Chondrocyte (in vitro differentiated cells): ENCODE measurements at regions not wholly inside any gene's neighbourhood (a gene's known extent, or its start where the extent isn't known, plus 50 kb on each side); places are given as distances from the start of the nearest gene placed in this dataset.
A peak's percentile ranks its signal among the peaks of the same experiment; 100 is the strongest.

Experiments used
- DNase-seq: peaks from one replicate; pipeline ENCODE4 v3.0.0; 2021; ENCODE audit warnings: mixed read lengths, low spot score
- H3K27ac Mint-ChIP-seq: one replicate; pipeline ENCODE4 v1.8.0; 2021; ENCODE audit warnings: mild to moderate bottlenecking, moderate library complexity, mixed read lengths; ENCODE audit not compliant: unreplicated experiment
- H3K27me3 Mint-ChIP-seq: 2 replicates; pipeline ENCODE4 v1.8.0; 2021; ENCODE audit warnings: low read depth, mixed read lengths
- H3K36me3 Mint-ChIP-seq: 2 replicates; pipeline ENCODE4 v1.8.0; 2021; ENCODE audit warnings: low read depth, mixed read lengths
- H3K4me1 Mint-ChIP-seq: 2 replicates; pipeline ENCODE4 v1.8.0; 2021; ENCODE audit warnings: low read depth, mild to moderate bottlenecking, mixed read lengths
- H3K4me3 Mint-ChIP-seq: one replicate; pipeline ENCODE4 v1.8.0; 2021; ENCODE audit warnings: mild to moderate bottlenecking, moderate library complexity, mixed read lengths; ENCODE audit not compliant: unreplicated experiment
- H3K9me3 Mint-ChIP-seq: 2 replicates; pipeline ENCODE4 v1.8.0; 2021; ENCODE audit warnings: low read depth, mixed read lengths
- TF ChIP-seq, protein P1 (sequence below): fragments of 200-600 bp; sonication (generic); IDR thresholded peaks from 2 replicates; pipeline ENCODE4 v1.5.0; 2021; ENCODE audit warnings: antibody characterized with exemption, mild to moderate bottlenecking, moderate library complexity

GRCh38 chr3:140845882-140846281 is 95.8 kb upstream of the SLC25A36 start:
- Mint-ChIP-seq H3K27me3 (peaks cover 25% of the 10 kb centered on the region), H3K9me3 (no peaks in the 10 kb centered on the region), H3K36me3 (no peaks in the 10 kb centered on the region), H3K4me1 (peaks cover 19% of the 10 kb centered on the region), H3K4me3 (no peak overlapping the region), H3K27ac (no peak overlapping the region)
- TF ChIP-seq, protein P1, sequence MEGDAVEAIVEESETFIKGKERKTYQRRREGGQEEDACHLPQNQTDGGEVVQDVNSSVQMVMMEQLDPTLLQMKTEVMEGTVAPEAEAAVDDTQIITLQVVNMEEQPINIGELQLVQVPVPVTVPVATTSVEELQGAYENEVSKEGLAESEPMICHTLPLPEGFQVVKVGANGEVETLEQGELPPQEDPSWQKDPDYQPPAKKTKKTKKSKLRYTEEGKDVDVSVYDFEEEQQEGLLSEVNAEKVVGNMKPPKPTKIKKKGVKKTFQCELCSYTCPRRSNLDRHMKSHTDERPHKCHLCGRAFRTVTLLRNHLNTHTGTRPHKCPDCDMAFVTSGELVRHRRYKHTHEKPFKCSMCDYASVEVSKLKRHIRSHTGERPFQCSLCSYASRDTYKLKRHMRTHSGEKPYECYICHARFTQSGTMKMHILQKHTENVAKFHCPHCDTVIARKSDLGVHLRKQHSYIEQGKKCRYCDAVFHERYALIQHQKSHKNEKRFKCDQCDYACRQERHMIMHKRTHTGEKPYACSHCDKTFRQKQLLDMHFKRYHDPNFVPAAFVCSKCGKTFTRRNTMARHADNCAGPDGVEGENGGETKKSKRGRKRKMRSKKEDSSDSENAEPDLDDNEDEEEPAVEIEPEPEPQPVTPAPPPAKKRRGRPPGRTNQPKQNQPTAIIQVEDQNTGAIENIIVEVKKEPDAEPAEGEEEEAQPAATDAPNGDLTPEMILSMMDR: no peak
- DNase-seq: no peak

GRCh38 chr3:140848666-140849065 is 93.0 kb upstream of the SLC25A36 start:
- Mint-ChIP-seq H3K27ac (no peak overlapping the region), H3K4me3 (no peak overlapping the region), H3K9me3 (peaks cover 3% of the 10 kb centered on the region), H3K4me1 (peaks cover 12% of the 10 kb centered on the region), H3K27me3 (peaks cover 21% of the 10 kb centered on the region), H3K36me3 (no peaks in the 10 kb centered on the region)
- no peak for DNase-seq
- TF ChIP-seq, protein P1: peak; percentile 37

DNA sequence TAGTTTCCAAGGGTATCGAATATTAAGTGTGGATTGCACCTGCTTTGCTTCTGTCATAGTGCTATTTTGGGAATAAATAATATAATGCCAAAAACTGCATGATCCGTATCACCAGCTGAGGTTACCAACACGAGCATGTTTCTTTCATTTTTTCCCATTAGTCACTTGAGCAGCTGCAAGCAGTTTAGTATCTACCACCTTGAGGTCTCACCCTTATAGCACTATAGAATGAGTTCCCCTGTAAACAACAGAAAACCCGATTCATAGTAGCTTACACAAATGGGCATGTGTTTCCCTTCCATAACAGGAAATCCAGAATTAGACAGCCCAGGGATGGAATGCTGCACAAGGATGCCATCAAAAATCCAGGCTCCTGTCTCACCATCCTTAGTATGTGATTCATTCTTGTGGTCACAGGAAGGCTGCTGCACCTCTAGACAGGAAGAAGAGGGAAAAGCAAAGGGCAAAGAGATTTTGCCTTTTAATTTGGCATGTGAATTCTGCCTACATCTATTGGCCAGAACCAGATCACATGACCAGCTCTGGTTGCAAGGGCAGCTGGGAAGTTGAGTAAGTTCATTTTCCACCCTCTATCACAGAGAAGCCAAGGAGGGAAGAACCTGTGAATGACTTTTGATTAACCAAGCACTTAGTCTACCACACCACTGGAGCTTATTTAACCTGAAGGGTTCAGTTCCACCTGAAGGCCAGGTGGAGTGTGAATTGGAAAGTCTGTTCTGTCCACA is 91.3 kb upstream of the SLC25A36 start:
- TF ChIP-seq, protein P1: no peak
- Mint-ChIP-seq H3K9me3 (peaks cover 6% of the 10 kb centered on the region), H3K4me1 (peaks cover 9% of the 10 kb centered on the region), H3K27ac (no peak overlapping the region), H3K36me3 (no peaks in the 10 kb centered on the region), H3K4me3 (no peak overlapping the region), H3K27me3 (peaks cover 20% of the 10 kb centered on the region)
- no peak for DNase-seq

DNA sequence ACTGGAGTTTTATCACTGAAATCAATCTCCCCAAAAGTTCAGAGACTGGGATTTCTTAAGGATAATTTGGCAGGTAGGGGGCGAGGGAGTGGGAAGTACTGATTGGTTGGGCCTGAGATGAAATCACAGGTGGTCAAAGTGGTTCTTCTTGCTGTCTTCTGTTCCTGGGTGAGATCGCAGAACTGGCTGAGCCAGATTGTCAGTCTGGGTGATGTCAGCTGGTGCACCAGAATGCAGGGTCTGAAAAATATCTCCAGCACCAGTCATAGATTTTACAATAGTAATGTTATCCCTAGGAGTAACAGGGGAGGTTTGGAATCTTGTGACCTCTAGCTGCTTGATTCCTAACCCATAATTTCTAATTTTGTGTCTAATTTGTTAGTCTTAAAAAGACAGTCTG is 86.7 kb upstream of the SLC25A36 start:
- Mint-ChIP-seq H3K27ac (no peak overlapping the region), H3K36me3 (no peaks in the 10 kb centered on the region), H3K4me3 (no peak overlapping the region), H3K27me3 (peaks cover 3% of the 10 kb centered on the region), H3K9me3 (peaks cover 6% of the 10 kb centered on the region), H3K4me1 (peaks cover 7% of the 10 kb centered on the region)
- no peak for DNase-seq
- TF ChIP-seq, protein P1: no peak

GRCh38 chr3:140856905-140857304 is 84.7 kb upstream of the SLC25A36 start:
- no peak for DNase-seq
- Mint-ChIP-seq H3K27ac (no peak overlapping the region), H3K27me3 (peaks cover 3% of the 10 kb centered on the region), H3K9me3 (peaks cover 7% of the 10 kb centered on the region), H3K4me3 (no peak overlapping the region), H3K4me1 (no peaks in the 10 kb centered on the region), H3K36me3 (no peaks in the 10 kb centered on the region)
- TF ChIP-seq, protein P1: no peak
